GM12878 (cell line): ENCODE measurements at regions not wholly inside any gene's neighbourhood (a gene's known extent, or its start where the extent isn't known, plus 50 kb on each side); places are given as distances from the start of the nearest gene placed in this dataset.

Experiments used
- ATAC-seq: fragments of 200-7000 bp; cut with Tn5 transposase; 3 replicates; pipeline ENCODE4 v1.9.1; 2020; ENCODE audit warnings: mild to moderate bottlenecking, moderate library complexity
- BruUV-seq: library from RNA; stranded (reverse); fragments of 400-500 nt; replicated peaks from 2 replicates; lab custom pipeline; 2021; lab: Mats Ljungman, UMichigan
- CTCF ChIA-PET: fragments of 300-600 bp; sonication (Branson Sonifier 250); formaldehyde crosslinking; extraction: SDS; loops from one replicate; lab custom pipeline; 2021; ENCODE audit warnings: inconsistent platforms; lab: Yijun Ruan, JAX
- POLR2A ChIA-PET: fragments of 350-600 bp; formaldehyde crosslinking; extraction: SDS; loops from one replicate; lab custom pipeline; 2021; ENCODE audit warnings: inconsistent platforms; lab: Charles Lee
- RAD21 ChIA-PET: fragments of 300-600 bp; sonication (Branson Sonifier 250); formaldehyde crosslinking; loops from one replicate; lab custom pipeline; 2023; ENCODE audit warnings: antibody characterized with exemption; ENCODE audit not compliant: unreplicated experiment; lab: Charles Lee
- SMC1A ChIA-PET: fragments of 300-600 bp; sonication (Branson Sonifier 250); formaldehyde crosslinking; loops from one replicate; lab custom pipeline; 2023; ENCODE audit not compliant: unreplicated experiment, uncharacterized antibody; lab: Charles Lee
- DNase-seq: peaks from one replicate; pipeline ENCODE4 v3.0.0-alpha.2; 2011; ENCODE audit warnings: low read depth, low spot score
- FAIRE-seq: peaks from 3 replicates; lab custom pipeline; 2011; peaks lifted over from hg19 to GRCh38; lab: Jason Lieb, UNC
- H2AFZ ChIP-seq: 2 replicates; pipeline ENCODE4 v1.6.0; 2011; ENCODE audit warnings: low read depth, low read length, control low read depth; ENCODE audit not compliant: control insufficient read depth
- H3K27ac ChIP-seq: 2 replicates; pipeline ENCODE4 v1.5.1; 2011; ENCODE audit warnings: control low read depth; ENCODE audit not compliant: control insufficient read depth, insufficient read depth
- H3K27me3 ChIP-seq, 2 experiments: replicated peaks in 1 of 2; 2 replicates each; pipeline versions ENCODE4 v1.6.0 to v1.6.1; 2011; ENCODE audit warnings: low read length in 1 of 2; ENCODE audit not compliant: control insufficient read depth in 2 of 2, insufficient read depth in 2 of 2
- H3K36me3 ChIP-seq, 2 experiments: 2 replicates each; pipeline ENCODE4 v1.5.1; 2011; ENCODE audit warnings: low read length in 1 of 2; ENCODE audit not compliant: control insufficient read depth in 2 of 2, insufficient read depth in 2 of 2
- H3K4me1 ChIP-seq: 2 replicates; pipeline ENCODE4 v1.6.1; 2011; ENCODE audit warnings: mild to moderate bottlenecking, low read length, moderate library complexity, mixed read lengths; ENCODE audit not compliant: control insufficient read depth, insufficient read depth
- H3K4me2 ChIP-seq: 2 replicates; pipeline ENCODE4 v1.6.0; 2011; ENCODE audit warnings: control low read depth; ENCODE audit not compliant: control insufficient read depth, insufficient read depth
- H3K4me3 ChIP-seq: fragments of 200-600 bp; sonication (generic); 2 replicates; pipeline ENCODE4 v1.5.1; 2016
- H3K79me2 ChIP-seq: 2 replicates; pipeline ENCODE4 v1.6.0; 2011; ENCODE audit warnings: low read length; ENCODE audit not compliant: control insufficient read depth, insufficient read depth
- H3K9ac ChIP-seq: 2 replicates; pipeline ENCODE4 v1.8.0; 2011; ENCODE audit warnings: low read length, control low read depth, mixed read lengths; ENCODE audit not compliant: control insufficient read depth, insufficient read depth
- H3K9me3 ChIP-seq: replicated peaks from 3 replicates; pipeline ENCODE4 v1.5.1; 2011; ENCODE audit warnings: mild to moderate bottlenecking, low read length; ENCODE audit not compliant: control insufficient read depth, insufficient read depth
- H4K20me1 ChIP-seq: 2 replicates; pipeline ENCODE4 v1.6.0; 2011; ENCODE audit not compliant: control insufficient read depth, insufficient read depth
- HDAC2 ChIP-seq: fragments of 200-600 bp; sonication (generic); IDR thresholded peaks from 2 replicates; pipeline ENCODE4 v1.6.1; 2017
- IRF4 ChIP-seq: IDR thresholded peaks from 2 replicates; pipeline ENCODE4 v1.6.1; 2011; ENCODE audit warnings: low read depth, low read length
- KDM1A ChIP-seq: fragments of 200-600 bp; sonication (generic); IDR thresholded peaks from 2 replicates; pipeline ENCODE4 v1.6.1; 2016; ENCODE audit warnings: borderline replicate concordance
- NR2C1 ChIP-seq: fragments of 450-650 bp; IDR thresholded peaks from 2 replicates; pipeline ENCODE4 v1.6.1; 2017; ENCODE audit warnings: antibody characterized with exemption, mild to moderate bottlenecking, moderate library complexity
- RCOR1 ChIP-seq: conservative IDR thresholded peaks from 2 replicates; pipeline ENCODE4 v1.6.1; 2012; ENCODE audit warnings: low read depth, low read length, improper control_type of control experiment
- SRF ChIP-seq, 2 experiments: IDR thresholded peaks; 2 replicates each; pipeline ENCODE4 v1.6.1; 2011; ENCODE audit warnings: low read depth in 2 of 2, low read length in 2 of 2, mild to moderate bottlenecking in 1 of 2, moderate library complexity in 1 of 2
- STAT1 ChIP-seq: fragments of 450-650 bp; conservative IDR thresholded peaks from 2 replicates; pipeline ENCODE4 v1.6.1; 2014; ENCODE audit warnings: antibody characterized with exemption, mild to moderate bottlenecking
- WGBS: methylation state at CpG from one replicate; pipeline ENCODE4 v1.1.6; 2016; ENCODE audit warnings: low lambda C conversion rate; ENCODE audit not compliant: insufficient replicate concordance, insufficient coverage; ENCODE audit errors: missing lambda C conversion rate; 5-methylcytosine and 5-hydroxymethylcytosine counted together
- in situ Hi-C: fragments of 300-500 bp; cut with MboI; formaldehyde crosslinking; loops from 9 replicates; pipeline ENCODE4 v1.14.3; 2018; ENCODE audit warnings: mixed read lengths
- intact Hi-C: fragments of 100-400 bp; cut with micrococcal nuclease; formaldehyde crosslinking; loops from one replicate; pipeline ENCODE4 v1.14.2; 2022; ENCODE audit not compliant: unreplicated experiment
- TF ChIP-seq, protein P1 (sequence below): fragments of 450-650 bp; formaldehyde crosslinking; IDR thresholded peaks from 2 replicates; pipeline ENCODE4 v1.4.0; 2022; ENCODE audit warnings: mild to moderate bottlenecking, moderate library complexity
- TF ChIP-seq, protein P2 (sequence below): IDR thresholded peaks from 2 replicates; pipeline ENCODE4 v1.6.1; 2011; ENCODE audit warnings: mild to moderate bottlenecking, low read depth, low read length, moderate library complexity; ENCODE audit not compliant: insufficient replicate concordance
- TF ChIP-seq, protein P3 (sequence below): fragments of 450-650 bp; IDR thresholded peaks from 2 replicates; pipeline ENCODE4 v1.6.1; 2017; ENCODE audit warnings: mild to moderate bottlenecking, moderate library complexity

DNA sequence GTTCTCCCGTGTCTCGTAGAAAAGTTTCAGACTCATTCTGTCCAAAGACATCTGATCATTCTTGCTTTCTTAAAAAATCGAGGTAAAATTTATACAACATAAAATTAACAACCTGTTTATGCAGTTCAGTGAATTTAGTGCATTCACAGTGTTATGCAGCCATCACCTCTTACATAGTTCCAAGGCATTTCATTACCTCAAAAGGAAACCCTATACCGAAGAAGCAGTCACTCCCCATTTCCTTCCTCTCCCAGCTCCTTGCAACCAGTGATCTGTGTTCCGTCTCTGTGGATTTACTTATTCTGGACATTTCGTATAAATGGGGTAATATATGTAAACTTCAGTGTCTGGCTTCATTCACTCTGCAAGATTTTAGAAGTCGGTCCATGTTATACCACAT is 103.5 kb upstream of the HS3ST3A1 start:
- intact Hi-C loops: no loop called here
- H3K9me3 ChIP-seq: no peaks in the 10 kb centered on the region
- SMC1A ChIA-PET: no interaction called here

More for the DNA sequence above, 103.5 kb upstream of the HS3ST3A1 start:
- H2AFZ ChIP-seq: no peak overlapping the region
- TF ChIP-seq NR2C1 (no peak), KDM1A (no peak), IRF4 (no peak), STAT1 (no peak), RCOR1 (no peak), HDAC2 (no peak), SRF (IDR thresholded peaks at IDR 0.05; ENCODE audit: low read depth in 2 of 2, low read length in 2 of 2) (no peak)
- TF ChIP-seq, protein P1, sequence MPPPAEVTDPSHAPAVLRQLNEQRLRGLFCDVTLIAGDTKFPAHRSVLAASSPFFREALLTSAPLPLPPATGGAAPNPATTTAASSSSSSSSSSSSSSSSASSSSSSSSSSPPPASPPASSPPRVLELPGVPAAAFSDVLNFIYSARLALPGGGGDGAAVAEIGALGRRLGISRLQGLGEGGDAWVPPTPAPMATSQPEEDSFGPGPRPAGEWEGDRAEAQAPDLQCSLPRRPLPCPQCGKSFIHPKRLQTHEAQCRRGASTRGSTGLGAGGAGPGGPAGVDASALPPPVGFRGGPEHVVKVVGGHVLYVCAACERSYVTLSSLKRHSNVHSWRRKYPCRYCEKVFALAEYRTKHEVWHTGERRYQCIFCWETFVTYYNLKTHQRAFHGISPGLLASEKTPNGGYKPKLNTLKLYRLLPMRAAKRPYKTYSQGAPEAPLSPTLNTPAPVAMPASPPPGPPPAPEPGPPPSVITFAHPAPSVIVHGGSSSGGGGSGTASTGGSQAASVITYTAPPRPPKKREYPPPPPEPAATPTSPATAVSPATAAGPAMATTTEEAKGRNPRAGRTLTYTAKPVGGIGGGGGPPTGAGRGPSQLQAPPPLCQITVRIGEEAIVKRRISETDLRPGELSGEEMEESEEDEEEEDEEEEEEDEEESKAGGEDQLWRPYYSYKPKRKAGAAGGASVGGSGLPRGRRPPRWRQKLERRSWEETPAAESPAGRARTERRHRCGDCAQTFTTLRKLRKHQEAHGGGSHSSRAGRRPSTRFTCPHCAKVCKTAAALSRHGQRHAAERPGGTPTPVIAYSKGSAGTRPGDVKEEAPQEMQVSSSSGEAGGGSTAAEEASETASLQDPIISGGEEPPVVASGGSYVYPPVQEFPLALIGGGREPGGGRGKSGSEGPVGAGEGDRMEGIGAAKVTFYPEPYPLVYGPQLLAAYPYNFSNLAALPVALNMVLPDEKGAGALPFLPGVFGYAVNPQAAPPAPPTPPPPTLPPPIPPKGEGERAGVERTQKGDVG: no peak
- TF ChIP-seq, protein P2, sequence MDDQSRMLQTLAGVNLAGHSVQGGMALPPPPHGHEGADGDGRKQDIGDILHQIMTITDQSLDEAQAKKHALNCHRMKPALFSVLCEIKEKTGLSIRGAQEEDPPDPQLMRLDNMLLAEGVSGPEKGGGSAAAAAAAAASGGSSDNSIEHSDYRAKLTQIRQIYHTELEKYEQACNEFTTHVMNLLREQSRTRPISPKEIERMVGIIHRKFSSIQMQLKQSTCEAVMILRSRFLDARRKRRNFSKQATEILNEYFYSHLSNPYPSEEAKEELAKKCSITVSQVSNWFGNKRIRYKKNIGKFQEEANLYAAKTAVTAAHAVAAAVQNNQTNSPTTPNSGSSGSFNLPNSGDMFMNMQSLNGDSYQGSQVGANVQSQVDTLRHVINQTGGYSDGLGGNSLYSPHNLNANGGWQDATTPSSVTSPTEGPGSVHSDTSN: no peak
- TF ChIP-seq, protein P3, sequence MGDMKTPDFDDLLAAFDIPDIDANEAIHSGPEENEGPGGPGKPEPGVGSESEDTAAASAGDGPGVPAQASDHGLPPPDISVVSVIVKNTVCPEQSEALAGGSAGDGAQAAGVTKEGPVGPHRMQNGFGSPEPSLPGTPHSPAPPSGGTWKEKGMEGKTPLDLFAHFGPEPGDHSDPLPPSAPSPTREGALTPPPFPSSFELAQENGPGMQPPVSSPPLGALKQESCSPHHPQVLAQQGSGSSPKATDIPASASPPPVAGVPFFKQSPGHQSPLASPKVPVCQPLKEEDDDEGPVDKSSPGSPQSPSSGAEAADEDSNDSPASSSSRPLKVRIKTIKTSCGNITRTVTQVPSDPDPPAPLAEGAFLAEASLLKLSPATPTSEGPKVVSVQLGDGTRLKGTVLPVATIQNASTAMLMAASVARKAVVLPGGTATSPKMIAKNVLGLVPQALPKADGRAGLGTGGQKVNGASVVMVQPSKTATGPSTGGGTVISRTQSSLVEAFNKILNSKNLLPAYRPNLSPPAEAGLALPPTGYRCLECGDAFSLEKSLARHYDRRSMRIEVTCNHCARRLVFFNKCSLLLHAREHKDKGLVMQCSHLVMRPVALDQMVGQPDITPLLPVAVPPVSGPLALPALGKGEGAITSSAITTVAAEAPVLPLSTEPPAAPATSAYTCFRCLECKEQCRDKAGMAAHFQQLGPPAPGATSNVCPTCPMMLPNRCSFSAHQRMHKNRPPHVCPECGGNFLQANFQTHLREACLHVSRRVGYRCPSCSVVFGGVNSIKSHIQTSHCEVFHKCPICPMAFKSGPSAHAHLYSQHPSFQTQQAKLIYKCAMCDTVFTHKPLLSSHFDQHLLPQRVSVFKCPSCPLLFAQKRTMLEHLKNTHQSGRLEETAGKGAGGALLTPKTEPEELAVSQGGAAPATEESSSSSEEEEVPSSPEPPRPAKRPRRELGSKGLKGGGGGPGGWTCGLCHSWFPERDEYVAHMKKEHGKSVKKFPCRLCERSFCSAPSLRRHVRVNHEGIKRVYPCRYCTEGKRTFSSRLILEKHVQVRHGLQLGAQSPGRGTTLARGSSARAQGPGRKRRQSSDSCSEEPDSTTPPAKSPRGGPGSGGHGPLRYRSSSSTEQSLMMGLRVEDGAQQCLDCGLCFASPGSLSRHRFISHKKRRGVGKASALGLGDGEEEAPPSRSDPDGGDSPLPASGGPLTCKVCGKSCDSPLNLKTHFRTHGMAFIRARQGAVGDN: no peak
- ChIA-PET CTCF (no interaction called here), POLR2A (no interaction called here), RAD21 (no interaction called here)
- no peaks in the 10 kb centered on the region for H3K4me1 ChIP-seq
- no peak overlapping the region for H3K4me2 ChIP-seq
- H3K4me3 ChIP-seq: no peak overlapping the region
- no peaks in the 10 kb centered on the region for H3K36me3 ChIP-seq
- H4K20me1 ChIP-seq: no peaks in the 10 kb centered on the region
- no peaks in the 10 kb centered on the region for H3K27me3 ChIP-seq
- no peaks in the 10 kb centered on the region for H3K79me2 ChIP-seq
- H3K9ac ChIP-seq: no peak overlapping the region
- 15% methylated on average over 7 of the region's 7 CpGs for WGBS
- in situ Hi-C loops: no loop called here
- ATAC-seq (no peak), DNase-seq (no peak), FAIRE-seq (no peak)
- H3K27ac ChIP-seq: no peak overlapping the region
- no TSS peak for BruUV-seq
